ENCODE measurements at regions not wholly inside any gene's neighbourhood (a gene's known extent, or its start where the extent isn't known, plus 50 kb on each side); places are given as distances from the start of the nearest gene placed in this dataset.

- WGBS (ENCODE audit: extremely low coverage, insufficient coverage, insufficient read length), result no CpG with 5 or more reads among the region's 1 CpG
Measured at GRCh38 chr5:169430671-169431070, 129.7 kb upstream of the SLIT3 start.

GRCh38 chr5:169429044-169429443 lies 128.1 kb upstream of the SLIT3 start:
- Histone ChIP-seq H2BK12ac (ENCODE audit: low read length) (no peak overlapping the region), H3K4ac (ENCODE audit: low read depth, low read length) (no peak overlapping the region), H2AFZ (ENCODE audit: insufficient read depth, low read length, poor library complexity) (no peak overlapping the region), H3K23ac (ENCODE audit: low read length) (no peak overlapping the region), H3K4me3 (ENCODE audit: low read depth, low read length) (no peak overlapping the region), H4K8ac (ENCODE audit: low read depth, low read length) (no peak overlapping the region), H2BK5ac (ENCODE audit: low read depth, low read length, poor library complexity) (no peak overlapping the region), H4K12ac (ENCODE audit: low read depth, low read length) (no peak overlapping the region), H2AK5ac (ENCODE audit: low read length) (no peak overlapping the region), H3K9ac (ENCODE audit: low read length) (no peak overlapping the region), H3K14ac (ENCODE audit: low read length) (no peak overlapping the region), H3K36me3 (ENCODE audit: control insufficient read depth in 1 of 2, insufficient read depth in 2 of 2, low read length in 2 of 2) (no peaks in the 10 kb centered on the region), H2BK120ac (ENCODE audit: insufficient read depth, low read length, poor library complexity) (no peak overlapping the region), H3K79me1 (ENCODE audit: low read length) (no peaks in the 10 kb centered on the region), H3K18ac (ENCODE audit: low read length) (no peak overlapping the region), H4K91ac (ENCODE audit: low read depth, low read length) (no peak overlapping the region), H3K4me2 (ENCODE audit: low read length) (no peak overlapping the region), H3K9me3 (ENCODE audit: insufficient read depth, low read depth, low read length) (peaks cover 2% of the 10 kb centered on the region), H3K27me3 (ENCODE audit: insufficient read depth, low read length) (no peaks in the 10 kb centered on the region), H3K27ac (ENCODE audit: low read depth, low read length) (no peak overlapping the region), H3K79me2 (ENCODE audit: control insufficient read depth, insufficient read depth, low read length, poor library complexity) (no peaks in the 10 kb centered on the region), H3K4me1 (ENCODE audit: control insufficient read depth in 1 of 2, insufficient read depth in 2 of 2, low read length in 2 of 2) (peaks cover 0 to 3% of the 10 kb centered on the region in 2 experiments)
- no peak for DNase-seq
- no CpG with 5 or more reads among the region's 2 CpGs for WGBS (ENCODE audit: extremely low coverage, insufficient coverage, insufficient read length)

More at GRCh38 chr5:169430671-169431070, 129.7 kb upstream of the SLIT3 start:
- Histone ChIP-seq H4K91ac (ENCODE audit: low read depth, low read length) (no peak overlapping the region), H3K4me1 (ENCODE audit: control insufficient read depth in 1 of 2, insufficient read depth in 2 of 2, low read length in 2 of 2) (peaks cover 0 to 3% of the 10 kb centered on the region in 2 experiments), H3K79me2 (ENCODE audit: control insufficient read depth, insufficient read depth, low read length, poor library complexity) (no peaks in the 10 kb centered on the region), H4K12ac (ENCODE audit: low read depth, low read length) (no peak overlapping the region), H3K4me3 (ENCODE audit: low read depth, low read length) (no peak overlapping the region), H2AK5ac (ENCODE audit: low read length) (no peak overlapping the region), H2AFZ (ENCODE audit: insufficient read depth, low read length, poor library complexity) (no peak overlapping the region), H2BK12ac (ENCODE audit: low read length) (no peak overlapping the region), H3K14ac (ENCODE audit: low read length) (no peak overlapping the region), H3K23ac (ENCODE audit: low read length) (no peak overlapping the region), H3K9ac (ENCODE audit: low read length) (no peak overlapping the region), H3K79me1 (ENCODE audit: low read length) (no peaks in the 10 kb centered on the region), H3K4me2 (ENCODE audit: low read length) (no peak overlapping the region), H3K18ac (ENCODE audit: low read length) (no peak overlapping the region), H3K27ac (ENCODE audit: low read depth, low read length) (no peak overlapping the region), H3K9me3 (ENCODE audit: insufficient read depth, low read depth, low read length) (peaks cover 2% of the 10 kb centered on the region), H4K8ac (ENCODE audit: low read depth, low read length) (no peak overlapping the region), H3K36me3 (ENCODE audit: control insufficient read depth in 1 of 2, insufficient read depth in 2 of 2, low read length in 2 of 2) (no peaks in the 10 kb centered on the region), H2BK5ac (ENCODE audit: low read depth, low read length, poor library complexity) (no peak overlapping the region), H2BK120ac (ENCODE audit: insufficient read depth, low read length, poor library complexity) (no peak overlapping the region), H3K4ac (ENCODE audit: low read depth, low read length) (no peak overlapping the region), H3K27me3 (ENCODE audit: insufficient read depth, low read length) (no peaks in the 10 kb centered on the region)
- no peak for DNase-seq

GRCh38 chr5:169426784-169427183 lies 125.8 kb upstream of the SLIT3 start:
- H2BK120ac ChIP-seq (ENCODE audit: insufficient read depth, low read length, poor library complexity), result no peak overlapping the region

GRCh38 chr5:169424670-169425378 lies 123.9 kb upstream of the SLIT3 start:
- peaks cover 2% of the 10 kb centered on the region for H3K9me3 ChIP-seq (ENCODE audit: insufficient read depth, low read depth, low read length)
- no CpG with 5 or more reads among the region's 4 CpGs for WGBS (ENCODE audit: extremely low coverage, insufficient coverage, insufficient read length)
- H4K8ac ChIP-seq (ENCODE audit: low read depth, low read length), result no peak overlapping the region

More at GRCh38 chr5:169426784-169427183, 125.8 kb upstream of the SLIT3 start:
- DNase-seq, result no peak
- Histone ChIP-seq H4K91ac (ENCODE audit: low read depth, low read length) (no peak overlapping the region), H2BK12ac (ENCODE audit: low read length) (no peak overlapping the region), H3K23ac (ENCODE audit: low read length) (no peak overlapping the region), H3K27ac (ENCODE audit: low read depth, low read length) (no peak overlapping the region), H2BK5ac (ENCODE audit: low read depth, low read length, poor library complexity) (no peak overlapping the region), H3K9me3 (ENCODE audit: insufficient read depth, low read depth, low read length) (peaks cover 2% of the 10 kb centered on the region), H3K79me2 (ENCODE audit: control insufficient read depth, insufficient read depth, low read length, poor library complexity) (no peaks in the 10 kb centered on the region), H3K27me3 (ENCODE audit: insufficient read depth, low read length) (no peaks in the 10 kb centered on the region), H4K8ac (ENCODE audit: low read depth, low read length) (no peak overlapping the region), H3K4ac (ENCODE audit: low read depth, low read length) (no peak overlapping the region), H2AFZ (ENCODE audit: insufficient read depth, low read length, poor library complexity) (no peak overlapping the region), H3K14ac (ENCODE audit: low read length) (no peak overlapping the region), H3K4me2 (ENCODE audit: low read length) (no peak overlapping the region), H3K4me3 (ENCODE audit: low read depth, low read length) (no peak overlapping the region), H3K9ac (ENCODE audit: low read length) (no peak overlapping the region), H3K18ac (ENCODE audit: low read length) (no peak overlapping the region), H3K4me1 (ENCODE audit: control insufficient read depth in 1 of 2, insufficient read depth in 2 of 2, low read length in 2 of 2) (peaks cover 0 to 4% of the 10 kb centered on the region in 2 experiments), H4K12ac (ENCODE audit: low read depth, low read length) (no peak overlapping the region), H2AK5ac (ENCODE audit: low read length) (no peak overlapping the region), H3K36me3 (ENCODE audit: control insufficient read depth in 1 of 2, insufficient read depth in 2 of 2, low read length in 2 of 2) (no peaks in the 10 kb centered on the region), H3K79me1 (ENCODE audit: low read length) (no peaks in the 10 kb centered on the region)
- no CpG with 5 or more reads among the region's 6 CpGs for WGBS (ENCODE audit: extremely low coverage, insufficient coverage, insufficient read length)

More at GRCh38 chr5:169424670-169425378, 123.9 kb upstream of the SLIT3 start:
- H3K36me3 ChIP-seq (ENCODE audit: control insufficient read depth in 1 of 2, insufficient read depth in 2 of 2, low read length in 2 of 2), result no peaks in the 10 kb centered on the region
- H2AFZ ChIP-seq (ENCODE audit: insufficient read depth, low read length, poor library complexity), result no peak overlapping the region
- H2BK120ac ChIP-seq (ENCODE audit: insufficient read depth, low read length, poor library complexity), result no peak overlapping the region
- H3K23ac ChIP-seq (ENCODE audit: low read length), result no peak overlapping the region
- no peak overlapping the region for H2BK5ac ChIP-seq (ENCODE audit: low read depth, low read length, poor library complexity)
- H3K9ac ChIP-seq (ENCODE audit: low read length), result no peak overlapping the region
- no peaks in the 10 kb centered on the region for H3K79me1 ChIP-seq (ENCODE audit: low read length)
- no peak overlapping the region for H3K4ac ChIP-seq (ENCODE audit: low read depth, low read length)
- H3K4me1 ChIP-seq (ENCODE audit: control insufficient read depth in 1 of 2, insufficient read depth in 2 of 2, low read length in 2 of 2), result peaks cover 0 to 4% of the 10 kb centered on the region in 2 experiments
- no peak for DNase-seq
- no peak overlapping the region for H3K4me2 ChIP-seq (ENCODE audit: low read length)
- no peak overlapping the region for H3K27ac ChIP-seq (ENCODE audit: low read depth, low read length)
- no peak overlapping the region for H2BK12ac ChIP-seq (ENCODE audit: low read length)
- no peak overlapping the region for H3K4me3 ChIP-seq (ENCODE audit: low read depth, low read length)
- no peak overlapping the region for H4K12ac ChIP-seq (ENCODE audit: low read depth, low read length)
- H3K27me3 ChIP-seq (ENCODE audit: insufficient read depth, low read length), result no peaks in the 10 kb centered on the region
- no peak overlapping the region for H3K18ac ChIP-seq (ENCODE audit: low read length)
- no peak overlapping the region for H4K91ac ChIP-seq (ENCODE audit: low read depth, low read length)
- no peaks in the 10 kb centered on the region for H3K79me2 ChIP-seq (ENCODE audit: control insufficient read depth, insufficient read depth, low read length, poor library complexity)
- no peak overlapping the region for H3K14ac ChIP-seq (ENCODE audit: low read length)
- no peak overlapping the region for H2AK5ac ChIP-seq (ENCODE audit: low read length)
